ENCODE measurements at regions not wholly inside any gene's neighbourhood (a gene's known extent, or its start where the extent isn't known, plus 50 kb on each side); places are given as distances from the start of the nearest gene placed in this dataset.

DNA sequence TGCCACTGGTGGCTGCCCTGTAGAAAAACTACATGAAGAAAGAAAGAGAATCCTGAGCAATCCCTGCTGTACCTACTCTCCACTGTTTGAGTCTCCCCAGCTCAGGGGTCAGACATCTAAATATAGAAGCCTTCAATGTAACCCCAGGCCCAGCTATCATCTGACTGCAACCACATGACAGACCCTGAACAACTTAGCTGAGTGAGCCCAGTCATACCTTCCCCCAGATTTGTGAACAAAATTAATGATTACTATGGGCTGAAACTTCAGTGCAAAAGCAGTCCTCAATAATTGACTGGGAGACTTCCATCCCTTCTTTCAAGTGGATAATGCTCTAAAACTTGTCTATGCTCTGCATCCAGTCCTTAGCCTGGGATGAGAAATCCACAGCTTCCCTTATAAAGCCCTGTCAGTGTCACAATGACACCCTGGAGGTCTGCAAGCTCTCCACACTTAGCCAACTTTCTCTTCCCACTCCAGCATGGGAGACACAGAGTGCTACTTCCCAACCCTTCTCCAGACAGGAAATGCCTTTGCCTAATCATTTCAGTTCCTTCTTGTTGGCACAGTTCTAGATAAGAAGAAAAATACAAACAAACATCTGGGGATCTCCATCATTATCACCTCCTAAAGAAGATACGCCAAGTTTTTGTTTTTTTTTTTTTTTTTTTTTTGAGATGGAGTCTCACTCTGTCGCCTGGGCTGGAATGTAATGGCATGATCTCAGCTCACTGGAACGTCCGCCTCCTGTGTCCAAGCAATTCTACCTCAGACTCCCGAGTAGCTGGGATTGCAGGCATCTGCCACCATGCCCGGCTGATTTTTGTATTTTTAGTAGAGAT is 198.5 kb upstream of the GADL1 start:
- H3K79me2 ChIP-seq = no peaks in the 10 kb centered on the region
- H3K27me3 ChIP-seq (ENCODE audit: control insufficient read depth, insufficient read depth, low read length) = no peaks in the 10 kb centered on the region
- no peaks in the 10 kb centered on the region for H3K36me3 ChIP-seq (ENCODE audit: control insufficient read depth, insufficient read depth, low read length)
- H3K27ac ChIP-seq = no peak overlapping the region
- no peak overlapping the region for H3K9ac ChIP-seq
- H3K4me3 ChIP-seq (ENCODE audit: low read depth, low read length) = no peak overlapping the region
- H2AFZ ChIP-seq = no peak overlapping the region
- H3K4me1 ChIP-seq = no peaks in the 10 kb centered on the region
- TF ChIP-seq, protein P1, sequence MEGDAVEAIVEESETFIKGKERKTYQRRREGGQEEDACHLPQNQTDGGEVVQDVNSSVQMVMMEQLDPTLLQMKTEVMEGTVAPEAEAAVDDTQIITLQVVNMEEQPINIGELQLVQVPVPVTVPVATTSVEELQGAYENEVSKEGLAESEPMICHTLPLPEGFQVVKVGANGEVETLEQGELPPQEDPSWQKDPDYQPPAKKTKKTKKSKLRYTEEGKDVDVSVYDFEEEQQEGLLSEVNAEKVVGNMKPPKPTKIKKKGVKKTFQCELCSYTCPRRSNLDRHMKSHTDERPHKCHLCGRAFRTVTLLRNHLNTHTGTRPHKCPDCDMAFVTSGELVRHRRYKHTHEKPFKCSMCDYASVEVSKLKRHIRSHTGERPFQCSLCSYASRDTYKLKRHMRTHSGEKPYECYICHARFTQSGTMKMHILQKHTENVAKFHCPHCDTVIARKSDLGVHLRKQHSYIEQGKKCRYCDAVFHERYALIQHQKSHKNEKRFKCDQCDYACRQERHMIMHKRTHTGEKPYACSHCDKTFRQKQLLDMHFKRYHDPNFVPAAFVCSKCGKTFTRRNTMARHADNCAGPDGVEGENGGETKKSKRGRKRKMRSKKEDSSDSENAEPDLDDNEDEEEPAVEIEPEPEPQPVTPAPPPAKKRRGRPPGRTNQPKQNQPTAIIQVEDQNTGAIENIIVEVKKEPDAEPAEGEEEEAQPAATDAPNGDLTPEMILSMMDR (IDR thresholded peaks at IDR 0.05) = no peak
- no peaks in the 10 kb centered on the region for H3K9me3 ChIP-seq (ENCODE audit: control insufficient read depth, low read length)
- no peak overlapping the region for H3K4me2 ChIP-seq (ENCODE audit: low read length)

DNA sequence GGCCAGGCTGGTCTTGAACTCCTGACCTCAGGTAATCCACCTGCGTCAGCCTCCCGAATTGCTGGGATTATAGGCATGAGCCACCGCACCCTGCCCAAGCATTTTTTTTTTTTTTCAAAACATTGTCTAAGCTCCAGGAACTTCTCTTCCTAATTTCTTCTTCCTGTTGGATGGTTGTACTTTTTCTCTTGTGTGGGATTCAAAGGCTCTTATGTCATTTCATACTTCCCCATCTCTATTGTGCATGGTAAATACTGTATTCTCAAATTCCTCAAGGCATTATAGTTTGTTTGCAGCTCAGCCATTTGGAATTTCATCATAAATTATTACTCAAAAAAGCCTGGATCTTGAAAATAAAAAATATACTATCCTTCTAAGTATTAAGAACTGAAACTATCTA is 199.1 kb upstream of the GADL1 start:
- Histone ChIP-seq H3K4me2 (ENCODE audit: low read length) (no peak overlapping the region), H3K27me3 (ENCODE audit: control insufficient read depth, insufficient read depth, low read length) (no peaks in the 10 kb centered on the region), H3K27ac (no peak overlapping the region), H3K36me3 (ENCODE audit: control insufficient read depth, insufficient read depth, low read length) (no peaks in the 10 kb centered on the region), H3K79me2 (no peaks in the 10 kb centered on the region), H2AFZ (no peak overlapping the region), H3K9me3 (ENCODE audit: control insufficient read depth, low read length) (no peaks in the 10 kb centered on the region), H3K4me3 (ENCODE audit: low read depth, low read length) (no peak overlapping the region), H3K4me1 (no peaks in the 10 kb centered on the region), H3K9ac (no peak overlapping the region)
- TF ChIP-seq, protein P1 (IDR thresholded peaks at IDR 0.05) = no peak

DNA sequence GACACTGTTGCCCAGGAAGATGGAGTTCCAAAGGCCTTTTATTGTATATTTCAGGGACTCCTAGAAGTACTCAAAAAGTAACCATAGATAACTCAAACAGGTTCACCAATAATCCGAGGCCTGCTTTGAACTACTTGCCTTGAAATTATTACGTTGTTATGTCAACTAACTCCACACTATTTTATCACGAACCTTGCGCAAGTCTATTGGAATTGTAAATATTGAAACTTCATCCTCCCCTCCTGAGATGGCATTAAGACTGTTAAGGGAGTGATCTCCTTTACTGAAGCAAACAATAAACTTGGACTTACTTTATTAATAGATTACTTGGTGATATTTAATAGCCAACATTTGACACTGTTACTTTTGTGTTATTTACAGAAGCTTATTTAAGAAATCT is 199.6 kb upstream of the GADL1 start:
- Histone ChIP-seq H2AFZ (no peak overlapping the region), H3K9ac (no peak overlapping the region), H3K4me2 (ENCODE audit: low read length) (no peak overlapping the region), H3K4me1 (no peaks in the 10 kb centered on the region), H3K9me3 (ENCODE audit: control insufficient read depth, low read length) (no peaks in the 10 kb centered on the region), H3K4me3 (ENCODE audit: low read depth, low read length) (no peak overlapping the region), H3K79me2 (no peaks in the 10 kb centered on the region), H3K36me3 (ENCODE audit: control insufficient read depth, insufficient read depth, low read length) (no peaks in the 10 kb centered on the region), H3K27ac (no peak overlapping the region), H3K27me3 (ENCODE audit: control insufficient read depth, insufficient read depth, low read length) (no peaks in the 10 kb centered on the region)
- TF ChIP-seq, protein P1 (IDR thresholded peaks at IDR 0.05) = no peak

DNA sequence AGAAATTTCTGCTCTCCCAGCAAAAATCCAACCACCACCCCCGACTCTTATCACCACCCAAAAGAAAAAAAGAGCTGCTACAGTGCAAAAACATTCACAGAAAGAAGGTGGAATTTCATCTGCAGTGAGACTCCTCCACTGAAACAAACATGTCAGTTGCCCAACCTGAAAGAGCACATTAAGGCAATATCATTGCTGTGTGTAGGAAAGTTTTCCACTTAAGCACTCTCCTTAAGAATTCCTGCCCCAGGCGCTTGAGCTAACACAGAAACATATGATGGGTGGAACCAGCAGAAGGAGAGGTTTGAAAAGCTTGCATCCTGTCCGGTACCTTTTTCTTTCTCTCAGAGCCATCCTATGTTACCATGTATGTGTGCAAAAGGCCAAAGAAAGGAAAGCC is 200.8 kb upstream of the GADL1 start:
- TF ChIP-seq, protein P1 (IDR thresholded peaks at IDR 0.05) = no peak
- Histone ChIP-seq H3K79me2 (no peaks in the 10 kb centered on the region), H3K4me3 (ENCODE audit: low read depth, low read length) (no peak overlapping the region), H3K9me3 (ENCODE audit: control insufficient read depth, low read length) (no peaks in the 10 kb centered on the region), H3K36me3 (ENCODE audit: control insufficient read depth, insufficient read depth, low read length) (no peaks in the 10 kb centered on the region), H3K4me2 (ENCODE audit: low read length) (no peak overlapping the region), H3K27me3 (ENCODE audit: control insufficient read depth, insufficient read depth, low read length) (no peaks in the 10 kb centered on the region), H2AFZ (no peak overlapping the region), H3K4me1 (no peaks in the 10 kb centered on the region), H3K9ac (no peak overlapping the region), H3K27ac (no peak overlapping the region)

Measured in parathyroid adenoma (tissue), 2 donors.